Mucosa of rectum (tissue), 2 donors: ENCODE measurements at regions not wholly inside any gene's neighbourhood (a gene's known extent, or its start where the extent isn't known, plus 50 kb on each side); places are given as distances from the start of the nearest gene placed in this dataset.

Experiments
- H3K27ac ChIP-seq, 2 donors: one replicate each; pipeline ENCODE4 v1.7.0; 2013; ENCODE audit warnings: inconsistent platforms in 2 of 2, low read depth in 2 of 2, low read length in 2 of 2
- H3K27me3 ChIP-seq, 2 donors: one replicate each; pipeline ENCODE4 v1.7.0; 2013; ENCODE audit warnings: low read length in 2 of 2; ENCODE audit not compliant: control insufficient read depth in 2 of 2, insufficient read depth in 2 of 2
- H3K36me3 ChIP-seq, 2 donors: one replicate each; pipeline ENCODE4 v1.7.0; 2013; ENCODE audit warnings: low read length in 2 of 2; ENCODE audit not compliant: control insufficient read depth in 2 of 2, insufficient read depth in 2 of 2
- H3K4me1 ChIP-seq, 2 donors: one replicate each; pipeline ENCODE4 v1.7.0; 2013; ENCODE audit warnings: low read length in 2 of 2, mild to moderate bottlenecking in 1 of 2; ENCODE audit not compliant: control insufficient read depth in 2 of 2, insufficient read depth in 2 of 2
- H3K4me3 ChIP-seq, 2 donors: one replicate each; pipeline ENCODE4 v1.7.0; 2013; ENCODE audit warnings: low read length in 2 of 2
- H3K9ac ChIP-seq, 2 donors: one replicate each; pipeline ENCODE4 v1.7.0; 2013; ENCODE audit warnings: low read length in 2 of 2, low read depth in 1 of 2, mild to moderate bottlenecking in 1 of 2
- H3K9me3 ChIP-seq, 2 donors: one replicate each; pipeline ENCODE4 v1.7.0; 2013; ENCODE audit warnings: low read length in 2 of 2; ENCODE audit not compliant: control insufficient read depth in 2 of 2
- donor health status: healthy.
- donor health status: Normal muscosa, but diverticular disease.

GRCh38 chr6:139536751-139537617 lies 162.5 kb upstream of the CITED2 start:
- no peak overlapping the region for H3K9ac ChIP-seq
- H3K27me3 ChIP-seq, result no peaks in the 10 kb centered on the region
- no peaks in the 10 kb centered on the region for H3K36me3 ChIP-seq
- H3K27ac ChIP-seq, result peak overlapping the region; percentile 80
- peak overlapping the region in 1 of 2 donors; percentile 41 for H3K4me3 ChIP-seq
- H3K4me1 ChIP-seq, result peaks cover 22 to 28% of the 10 kb centered on the region in 2 donors
- no peaks in the 10 kb centered on the region for H3K9me3 ChIP-seq

- Histone ChIP-seq H3K4me1 (peaks cover 22 to 28% of the 10 kb centered on the region in 2 donors), H3K27ac (peak overlapping the region; percentile 79 to 88), H3K9me3 (no peaks in the 10 kb centered on the region), H3K27me3 (no peaks in the 10 kb centered on the region), H3K9ac (peak overlapping the region; percentile 55 to 61), H3K36me3 (no peaks in the 10 kb centered on the region), H3K4me3 (peak overlapping the region; percentile 57 to 72)
These were observed 160.1 kb upstream of the CITED2 start for GRCh38 chr6:139534472-139535115.

GRCh38 chr6:139533573-139534471 lies 159.4 kb upstream of the CITED2 start:
- Histone ChIP-seq H3K4me1 (peaks cover 22 to 28% of the 10 kb centered on the region in 2 donors), H3K9ac (peak overlapping the region; percentile 55 to 61), H3K4me3 (peak overlapping the region; percentile 57 to 72), H3K9me3 (no peaks in the 10 kb centered on the region), H3K27me3 (no peaks in the 10 kb centered on the region), H3K27ac (peak overlapping the region; percentile 79 to 88), H3K36me3 (no peaks in the 10 kb centered on the region)

- Histone ChIP-seq H3K9me3 (no peaks in the 10 kb centered on the region), H3K36me3 (no peaks in the 10 kb centered on the region), H3K9ac (peak overlapping the region in 1 of 2 donors; percentile 55), H3K4me3 (peak overlapping the region in 1 of 2 donors; percentile 57), H3K27me3 (no peaks in the 10 kb centered on the region), H3K27ac (peak overlapping the region; percentile 79 to 88), H3K4me1 (peaks cover 22 to 28% of the 10 kb centered on the region in 2 donors)
These were observed 158.7 kb upstream of the CITED2 start for GRCh38 chr6:139533171-139533570.

- Histone ChIP-seq H3K4me1 (peaks cover 18 to 25% of the 10 kb centered on the region in 2 donors), H3K9ac (no peak overlapping the region), H3K4me3 (peak overlapping the region in 1 of 2 donors; percentile 9), H3K9me3 (no peaks in the 10 kb centered on the region), H3K27ac (peak overlapping the region in 1 of 2 donors; percentile 14), H3K27me3 (no peaks in the 10 kb centered on the region), H3K36me3 (no peaks in the 10 kb centered on the region)
These were observed 157.0 kb upstream of the CITED2 start for GRCh38 chr6:139531148-139532115.

GRCh38 chr6:139530561-139530960 lies 156.1 kb upstream of the CITED2 start:
- H3K4me3 ChIP-seq, result no peak overlapping the region
- no peak overlapping the region for H3K9ac ChIP-seq
- H3K36me3 ChIP-seq, result no peaks in the 10 kb centered on the region
- peaks cover 15 to 18% of the 10 kb centered on the region in 2 donors for H3K4me1 ChIP-seq
- peak overlapping the region in 1 of 2 donors; percentile 14 for H3K27ac ChIP-seq
- no peaks in the 10 kb centered on the region for H3K9me3 ChIP-seq
- H3K27me3 ChIP-seq, result no peaks in the 10 kb centered on the region

- Histone ChIP-seq H3K4me1 (peaks cover 8 to 12% of the 10 kb centered on the region in 2 donors), H3K4me3 (no peak overlapping the region), H3K36me3 (no peaks in the 10 kb centered on the region), H3K27me3 (no peaks in the 10 kb centered on the region), H3K9me3 (no peaks in the 10 kb centered on the region), H3K27ac (no peak overlapping the region), H3K9ac (no peak overlapping the region)
These were observed 155.0 kb upstream of the CITED2 start for GRCh38 chr6:139529420-139529819.

GRCh38 chr6:139528471-139528870 lies 154.0 kb upstream of the CITED2 start:
- Histone ChIP-seq H3K36me3 (no peaks in the 10 kb centered on the region), H3K4me1 (peaks cover 4 to 5% of the 10 kb centered on the region in 2 donors), H3K4me3 (no peak overlapping the region), H3K9ac (no peak overlapping the region), H3K9me3 (no peaks in the 10 kb centered on the region), H3K27ac (no peak overlapping the region), H3K27me3 (no peaks in the 10 kb centered on the region)

GRCh38 chr6:139525415-139525814 lies 151.0 kb upstream of the CITED2 start:
- no peaks in the 10 kb centered on the region for H3K36me3 ChIP-seq
- no peaks in the 10 kb centered on the region for H3K9me3 ChIP-seq
- H3K27me3 ChIP-seq, result no peaks in the 10 kb centered on the region
- H3K9ac ChIP-seq, result no peak overlapping the region
- H3K27ac ChIP-seq, result no peak overlapping the region
- H3K4me1 ChIP-seq, result no peaks in the 10 kb centered on the region
- H3K4me3 ChIP-seq, result no peak overlapping the region
